ENCODE measurements at regions not wholly inside any gene's neighbourhood (a gene's known extent, or its start where the extent isn't known, plus 50 kb on each side); places are given as distances from the start of the nearest gene placed in this dataset.

DNA sequence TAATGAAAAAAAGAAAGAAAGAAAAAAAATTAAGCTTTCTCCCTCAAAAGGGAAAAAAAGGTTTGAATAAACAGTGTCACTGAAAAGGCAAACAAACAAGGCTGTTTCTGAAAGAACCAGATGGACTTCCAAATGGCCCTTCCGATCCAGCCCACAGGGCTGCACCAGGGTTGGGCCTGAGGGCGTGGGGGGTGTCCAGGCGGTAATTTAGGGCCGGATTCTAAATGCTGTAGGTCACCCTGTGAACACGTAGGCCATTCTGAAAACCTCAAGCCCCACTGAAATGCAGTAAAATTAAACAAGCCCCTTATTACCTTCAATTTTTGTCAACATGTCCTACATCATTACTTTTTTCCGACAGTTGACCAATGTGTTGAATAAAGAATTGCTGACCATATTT lies 132.1 kb downstream of the HSD17B3 start:
- TF ChIP-seq EZH2phosphoT487 (IDR thresholded peaks at IDR 0.05; ENCODE audit: unreplicated experiment) (no peak), POLR2AphosphoS5 (IDR thresholded peaks at IDR 0.05; ENCODE audit: low read depth) (no peak), EZH2 (IDR thresholded peaks at IDR 0.05; ENCODE audit: low read depth, unreplicated experiment) (no peak), ZNF114 (CRISPR knock-in tag; IDR thresholded peaks at IDR 0.05) (no peak), CREB1 (CRISPR knock-in tag; IDR thresholded peaks at IDR 0.05; ENCODE audit: low read depth) (no peak), JUNB (IDR thresholded peaks at IDR 0.05; ENCODE audit: unreplicated experiment) (no peak)
- TF ChIP-seq, protein P1, sequence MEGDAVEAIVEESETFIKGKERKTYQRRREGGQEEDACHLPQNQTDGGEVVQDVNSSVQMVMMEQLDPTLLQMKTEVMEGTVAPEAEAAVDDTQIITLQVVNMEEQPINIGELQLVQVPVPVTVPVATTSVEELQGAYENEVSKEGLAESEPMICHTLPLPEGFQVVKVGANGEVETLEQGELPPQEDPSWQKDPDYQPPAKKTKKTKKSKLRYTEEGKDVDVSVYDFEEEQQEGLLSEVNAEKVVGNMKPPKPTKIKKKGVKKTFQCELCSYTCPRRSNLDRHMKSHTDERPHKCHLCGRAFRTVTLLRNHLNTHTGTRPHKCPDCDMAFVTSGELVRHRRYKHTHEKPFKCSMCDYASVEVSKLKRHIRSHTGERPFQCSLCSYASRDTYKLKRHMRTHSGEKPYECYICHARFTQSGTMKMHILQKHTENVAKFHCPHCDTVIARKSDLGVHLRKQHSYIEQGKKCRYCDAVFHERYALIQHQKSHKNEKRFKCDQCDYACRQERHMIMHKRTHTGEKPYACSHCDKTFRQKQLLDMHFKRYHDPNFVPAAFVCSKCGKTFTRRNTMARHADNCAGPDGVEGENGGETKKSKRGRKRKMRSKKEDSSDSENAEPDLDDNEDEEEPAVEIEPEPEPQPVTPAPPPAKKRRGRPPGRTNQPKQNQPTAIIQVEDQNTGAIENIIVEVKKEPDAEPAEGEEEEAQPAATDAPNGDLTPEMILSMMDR (conservative IDR thresholded peaks at IDR 0.05; ENCODE audit: low read depth in 2 of 2): no peak
- TF ChIP-seq, protein P2, sequence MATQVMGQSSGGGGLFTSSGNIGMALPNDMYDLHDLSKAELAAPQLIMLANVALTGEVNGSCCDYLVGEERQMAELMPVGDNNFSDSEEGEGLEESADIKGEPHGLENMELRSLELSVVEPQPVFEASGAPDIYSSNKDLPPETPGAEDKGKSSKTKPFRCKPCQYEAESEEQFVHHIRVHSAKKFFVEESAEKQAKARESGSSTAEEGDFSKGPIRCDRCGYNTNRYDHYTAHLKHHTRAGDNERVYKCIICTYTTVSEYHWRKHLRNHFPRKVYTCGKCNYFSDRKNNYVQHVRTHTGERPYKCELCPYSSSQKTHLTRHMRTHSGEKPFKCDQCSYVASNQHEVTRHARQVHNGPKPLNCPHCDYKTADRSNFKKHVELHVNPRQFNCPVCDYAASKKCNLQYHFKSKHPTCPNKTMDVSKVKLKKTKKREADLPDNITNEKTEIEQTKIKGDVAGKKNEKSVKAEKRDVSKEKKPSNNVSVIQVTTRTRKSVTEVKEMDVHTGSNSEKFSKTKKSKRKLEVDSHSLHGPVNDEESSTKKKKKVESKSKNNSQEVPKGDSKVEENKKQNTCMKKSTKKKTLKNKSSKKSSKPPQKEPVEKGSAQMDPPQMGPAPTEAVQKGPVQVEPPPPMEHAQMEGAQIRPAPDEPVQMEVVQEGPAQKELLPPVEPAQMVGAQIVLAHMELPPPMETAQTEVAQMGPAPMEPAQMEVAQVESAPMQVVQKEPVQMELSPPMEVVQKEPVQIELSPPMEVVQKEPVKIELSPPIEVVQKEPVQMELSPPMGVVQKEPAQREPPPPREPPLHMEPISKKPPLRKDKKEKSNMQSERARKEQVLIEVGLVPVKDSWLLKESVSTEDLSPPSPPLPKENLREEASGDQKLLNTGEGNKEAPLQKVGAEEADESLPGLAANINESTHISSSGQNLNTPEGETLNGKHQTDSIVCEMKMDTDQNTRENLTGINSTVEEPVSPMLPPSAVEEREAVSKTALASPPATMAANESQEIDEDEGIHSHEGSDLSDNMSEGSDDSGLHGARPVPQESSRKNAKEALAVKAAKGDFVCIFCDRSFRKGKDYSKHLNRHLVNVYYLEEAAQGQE (IDR thresholded peaks at IDR 0.05; ENCODE audit: unreplicated experiment): no peak
- TF ChIP-seq, protein P3, sequence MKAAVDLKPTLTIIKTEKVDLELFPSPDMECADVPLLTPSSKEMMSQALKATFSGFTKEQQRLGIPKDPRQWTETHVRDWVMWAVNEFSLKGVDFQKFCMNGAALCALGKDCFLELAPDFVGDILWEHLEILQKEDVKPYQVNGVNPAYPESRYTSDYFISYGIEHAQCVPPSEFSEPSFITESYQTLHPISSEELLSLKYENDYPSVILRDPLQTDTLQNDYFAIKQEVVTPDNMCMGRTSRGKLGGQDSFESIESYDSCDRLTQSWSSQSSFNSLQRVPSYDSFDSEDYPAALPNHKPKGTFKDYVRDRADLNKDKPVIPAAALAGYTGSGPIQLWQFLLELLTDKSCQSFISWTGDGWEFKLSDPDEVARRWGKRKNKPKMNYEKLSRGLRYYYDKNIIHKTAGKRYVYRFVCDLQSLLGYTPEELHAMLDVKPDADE (IDR thresholded peaks at IDR 0.05): no peak
